Mesenchymal stem cell (in vitro differentiated cells and primary cell): ENCODE measurements at regions not wholly inside any gene's neighbourhood (a gene's known extent, or its start where the extent isn't known, plus 50 kb on each side); places are given as distances from the start of the nearest gene placed in this dataset.

Experiments used
- DNase-seq: peaks from one replicate; pipeline ENCODE4 v3.0.0-alpha.2; 2013
- H2AFZ ChIP-seq: one replicate; pipeline ENCODE4 v1.6.1; 2013; ENCODE audit warnings: low read depth, mild to moderate bottlenecking, control low read depth, inconsistent platforms, low read length, moderate library complexity
- H2AK5ac ChIP-seq: 2 replicates; pipeline ENCODE4 v1.6.1; 2013; ENCODE audit warnings: low read length, moderate library complexity, mild to moderate bottlenecking, inconsistent platforms; ENCODE audit not compliant: severe bottlenecking
- H2BK120ac ChIP-seq: one replicate; pipeline ENCODE4 v1.6.1; 2013; ENCODE audit warnings: low read depth, mild to moderate bottlenecking, inconsistent platforms, low read length, moderate library complexity
- H2BK12ac ChIP-seq, 2 experiments: one replicate each; pipeline ENCODE4 v1.6.1; 2013; ENCODE audit warnings: inconsistent platforms in 2 of 2, low read length in 2 of 2, mild to moderate bottlenecking in 2 of 2, moderate library complexity in 2 of 2, control low read depth in 1 of 2
- H2BK15ac ChIP-seq: one replicate; pipeline ENCODE4 v1.6.1; 2013; ENCODE audit warnings: mild to moderate bottlenecking, low read depth, inconsistent platforms; ENCODE audit not compliant: poor library complexity, severe bottlenecking
- H2BK5ac ChIP-seq: 2 replicates; pipeline ENCODE4 v1.6.1; 2013; ENCODE audit warnings: low read depth, mild to moderate bottlenecking, low read length, control low read depth, inconsistent platforms; ENCODE audit not compliant: poor library complexity, severe bottlenecking
- H3K14ac ChIP-seq, 2 experiments: one replicate each; pipeline ENCODE4 v1.6.1; 2013; ENCODE audit warnings: inconsistent platforms in 2 of 2, low read length in 2 of 2, control low read depth in 1 of 2, mild to moderate bottlenecking in 1 of 2, moderate library complexity in 1 of 2
- H3K18ac ChIP-seq, 2 experiments: one replicate each; pipeline ENCODE4 v1.6.1; 2013; ENCODE audit warnings: inconsistent platforms in 2 of 2, low read length in 2 of 2, control low read depth in 1 of 2, low read depth in 1 of 2, mild to moderate bottlenecking in 1 of 2
- H3K23ac ChIP-seq, 2 experiments: one replicate each; pipeline ENCODE4 v1.6.1; 2013; ENCODE audit warnings: inconsistent platforms in 2 of 2, low read length in 2 of 2, mild to moderate bottlenecking in 2 of 2, moderate library complexity in 2 of 2, control low read depth in 1 of 2
- H3K27ac ChIP-seq: 2 replicates; pipeline ENCODE4 v1.5.1; 2013; ENCODE audit warnings: mild to moderate bottlenecking, moderate library complexity, low read length, control low read depth, inconsistent platforms; ENCODE audit not compliant: poor library complexity, severe bottlenecking
- H3K27me3 ChIP-seq, 2 experiments: 2 replicates each; pipeline versions ENCODE4 v1.6.1 to v1.7.0; 2013; ENCODE audit warnings: low read length in 2 of 2, mild to moderate bottlenecking in 2 of 2, moderate library complexity in 2 of 2, control low read depth in 1 of 2, inconsistent platforms in 1 of 2; ENCODE audit not compliant: control insufficient read depth in 1 of 2, insufficient read depth in 1 of 2
- H3K36me3 ChIP-seq, 2 experiments: 2 replicates each; pipeline versions ENCODE4 v1.6.1 to v1.7.0; 2013; ENCODE audit warnings: low read length in 2 of 2, control low read depth in 1 of 2, inconsistent platforms in 1 of 2, low read depth in 1 of 2, mild to moderate bottlenecking in 1 of 2; ENCODE audit not compliant: insufficient read depth in 2 of 2, control insufficient read depth in 1 of 2
- H3K4ac ChIP-seq, 2 experiments: one replicate each; pipeline ENCODE4 v1.6.1; 2013; ENCODE audit warnings: inconsistent platforms in 2 of 2, low read length in 2 of 2, mild to moderate bottlenecking in 2 of 2, moderate library complexity in 2 of 2, control low read depth in 1 of 2, low read depth in 1 of 2
- H3K4me1 ChIP-seq: 2 replicates; pipeline ENCODE4 v1.6.1; 2013; ENCODE audit warnings: low read depth, low read length, control low read depth; ENCODE audit not compliant: control insufficient read depth, insufficient read depth
- H3K4me2 ChIP-seq: 2 replicates; pipeline ENCODE4 v1.6.1; 2013; ENCODE audit warnings: low read length, mild to moderate bottlenecking, inconsistent platforms; ENCODE audit not compliant: poor library complexity, severe bottlenecking
- H3K4me3 ChIP-seq, 2 experiments: 2 replicates each; pipeline versions ENCODE4 v1.5.1 to v1.7.0; 2013; ENCODE audit warnings: low read length in 2 of 2, mild to moderate bottlenecking in 2 of 2, control low read depth in 1 of 2, low read depth in 1 of 2; ENCODE audit not compliant: insufficient read depth in 1 of 2
- H3K79me1 ChIP-seq: replicated peaks from 2 replicates; pipeline ENCODE4 v1.6.1; 2013; ENCODE audit warnings: mild to moderate bottlenecking, control low read depth, low read length, inconsistent platforms; ENCODE audit not compliant: poor library complexity, severe bottlenecking
- H3K9ac ChIP-seq: 2 replicates; pipeline ENCODE4 v1.7.0; 2013; ENCODE audit warnings: mild to moderate bottlenecking, low read length, moderate library complexity
- H3K9me3 ChIP-seq: 2 replicates; pipeline ENCODE4 v1.7.0; 2013; ENCODE audit warnings: mild to moderate bottlenecking, low read length; ENCODE audit not compliant: control insufficient read depth
- H4K8ac ChIP-seq: one replicate; pipeline ENCODE4 v1.6.1; 2013; ENCODE audit warnings: inconsistent platforms, mild to moderate bottlenecking, low read length, moderate library complexity
- H4K91ac ChIP-seq: one replicate; pipeline ENCODE4 v1.6.1; 2013; ENCODE audit warnings: mild to moderate bottlenecking, low read length, inconsistent platforms
- WGBS: methylation state at CpG from one replicate; pipeline ENCODE4 v1.1.7; 2013; ENCODE audit warnings: mixed read lengths; 5-methylcytosine and 5-hydroxymethylcytosine counted together

- no peak overlapping the region for H4K91ac ChIP-seq
- H3K27ac ChIP-seq: no peak overlapping the region
- no peak overlapping the region for H2BK120ac ChIP-seq
- H3K27me3 ChIP-seq: no peaks in the 10 kb centered on the region
- no peak overlapping the region for H3K9ac ChIP-seq
- H3K79me1 ChIP-seq: no peaks in the 10 kb centered on the region
- H3K4me2 ChIP-seq: no peak overlapping the region
- H2AFZ ChIP-seq: no peak overlapping the region
- no peak overlapping the region for H2BK15ac ChIP-seq
- no peaks in the 10 kb centered on the region for H3K4me1 ChIP-seq
- no peak for DNase-seq
- H3K18ac ChIP-seq: no peak overlapping the region
- H3K4me3 ChIP-seq: no peak overlapping the region
- no peaks in the 10 kb centered on the region for H3K9me3 ChIP-seq
- no peaks in the 10 kb centered on the region for H3K36me3 ChIP-seq
- H2AK5ac ChIP-seq: no peak overlapping the region
- H3K23ac ChIP-seq: no peak overlapping the region
- H2BK5ac ChIP-seq: no peak overlapping the region
- no peak overlapping the region for H3K4ac ChIP-seq
- H4K8ac ChIP-seq: no peak overlapping the region
- H3K14ac ChIP-seq: no peak overlapping the region
- WGBS: 95% methylated on average over 3 of the region's 3 CpGs
- no peak overlapping the region for H2BK12ac ChIP-seq
These were observed 335.0 kb upstream of the TSHZ2 start for GRCh38 chr20:52637201-52637600.

GRCh38 chr20:52631469-52631868 lies 340.7 kb upstream of the TSHZ2 start:
- Histone ChIP-seq H3K4me2 (no peak overlapping the region), H2BK12ac (no peak overlapping the region), H3K27ac (no peak overlapping the region), H3K9ac (no peak overlapping the region), H2AFZ (no peak overlapping the region), H3K9me3 (no peaks in the 10 kb centered on the region), H3K4me3 (no peak overlapping the region), H3K4ac (no peak overlapping the region), H3K23ac (no peak overlapping the region), H3K36me3 (no peaks in the 10 kb centered on the region), H3K79me1 (no peaks in the 10 kb centered on the region), H2BK120ac (no peak overlapping the region), H2AK5ac (no peak overlapping the region), H3K27me3 (no peaks in the 10 kb centered on the region), H3K14ac (no peak overlapping the region), H4K91ac (no peak overlapping the region), H3K18ac (no peak overlapping the region), H2BK5ac (no peak overlapping the region), H3K4me1 (no peaks in the 10 kb centered on the region), H4K8ac (no peak overlapping the region), H2BK15ac (no peak overlapping the region)
- no peak for DNase-seq
- over 99% methylated on average over 4 of the region's 4 CpGs for WGBS

- H3K27me3 ChIP-seq: no peaks in the 10 kb centered on the region
- no peak overlapping the region for H2AFZ ChIP-seq
- H3K36me3 ChIP-seq: no peaks in the 10 kb centered on the region
- no peak overlapping the region for H3K18ac ChIP-seq
- no peaks in the 10 kb centered on the region for H3K4me1 ChIP-seq
- H2BK120ac ChIP-seq: no peak overlapping the region
- H4K91ac ChIP-seq: no peak overlapping the region
- DNase-seq: no peak
- no peak overlapping the region for H3K27ac ChIP-seq
- H2BK15ac ChIP-seq: no peak overlapping the region
- no peak overlapping the region for H3K23ac ChIP-seq
- H3K9me3 ChIP-seq: no peaks in the 10 kb centered on the region
- H3K79me1 ChIP-seq: no peaks in the 10 kb centered on the region
- no peak overlapping the region for H2BK5ac ChIP-seq
- H3K14ac ChIP-seq: no peak overlapping the region
- no peak overlapping the region for H2AK5ac ChIP-seq
- H3K9ac ChIP-seq: no peak overlapping the region
- H3K4me3 ChIP-seq: no peak overlapping the region
- H2BK12ac ChIP-seq: no peak overlapping the region
- H4K8ac ChIP-seq: no peak overlapping the region
- no peak overlapping the region for H3K4ac ChIP-seq
- 49% methylated on average over 2 of the region's 2 CpGs for WGBS
- no peak overlapping the region for H3K4me2 ChIP-seq
These were observed 342.0 kb upstream of the TSHZ2 start for GRCh38 chr20:52630138-52630537.

- H3K4me2 ChIP-seq: no peak overlapping the region
- 91% methylated on average over 2 of the region's 4 CpGs for WGBS
- H3K9me3 ChIP-seq: no peaks in the 10 kb centered on the region
- H2BK12ac ChIP-seq: no peak overlapping the region
- no peak overlapping the region for H2AFZ ChIP-seq
- no peak overlapping the region for H4K8ac ChIP-seq
- H3K4ac ChIP-seq: no peak overlapping the region
- H2AK5ac ChIP-seq: no peak overlapping the region
- H3K14ac ChIP-seq: no peak overlapping the region
- no peaks in the 10 kb centered on the region for H3K36me3 ChIP-seq
- no peak overlapping the region for H2BK15ac ChIP-seq
- no peak overlapping the region for H2BK120ac ChIP-seq
- H3K23ac ChIP-seq: no peak overlapping the region
- H3K9ac ChIP-seq: no peak overlapping the region
- H3K4me3 ChIP-seq: no peak overlapping the region
- H3K4me1 ChIP-seq: no peaks in the 10 kb centered on the region
- no peak overlapping the region for H3K18ac ChIP-seq
- no peak overlapping the region for H3K27ac ChIP-seq
- H3K79me1 ChIP-seq: no peaks in the 10 kb centered on the region
- no peaks in the 10 kb centered on the region for H3K27me3 ChIP-seq
- H4K91ac ChIP-seq: no peak overlapping the region
- no peak for DNase-seq
- H2BK5ac ChIP-seq: no peak overlapping the region
These were observed 347.9 kb upstream of the TSHZ2 start for GRCh38 chr20:52624281-52624680.
